ENCODE measurements at regions not wholly inside any gene's neighbourhood (a gene's known extent, or its start where the extent isn't known, plus 50 kb on each side); places are given as distances from the start of the nearest gene placed in this dataset.

DNA sequence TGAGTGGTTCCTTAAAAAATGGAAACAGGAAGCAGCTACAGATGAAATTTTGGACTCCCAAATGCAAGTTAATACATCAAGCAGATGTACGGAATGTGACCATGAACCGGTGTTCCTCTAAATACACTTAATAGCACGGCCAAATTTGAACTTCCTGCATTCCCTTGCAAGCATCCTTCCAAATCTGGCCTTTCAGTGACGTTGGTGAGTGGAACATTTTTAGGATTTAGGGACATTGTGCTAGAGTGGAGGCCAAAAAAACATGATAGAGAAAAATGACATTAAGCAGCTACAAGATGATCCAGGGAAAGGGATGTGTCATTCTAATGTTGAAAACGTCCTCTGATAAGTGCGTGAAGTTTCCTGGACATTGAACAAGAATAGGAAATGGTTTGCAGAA, 62.1 kb downstream of the CTAGE1 start:
- DNase-seq (ENCODE audit: low spot score), result no peak

DNA sequence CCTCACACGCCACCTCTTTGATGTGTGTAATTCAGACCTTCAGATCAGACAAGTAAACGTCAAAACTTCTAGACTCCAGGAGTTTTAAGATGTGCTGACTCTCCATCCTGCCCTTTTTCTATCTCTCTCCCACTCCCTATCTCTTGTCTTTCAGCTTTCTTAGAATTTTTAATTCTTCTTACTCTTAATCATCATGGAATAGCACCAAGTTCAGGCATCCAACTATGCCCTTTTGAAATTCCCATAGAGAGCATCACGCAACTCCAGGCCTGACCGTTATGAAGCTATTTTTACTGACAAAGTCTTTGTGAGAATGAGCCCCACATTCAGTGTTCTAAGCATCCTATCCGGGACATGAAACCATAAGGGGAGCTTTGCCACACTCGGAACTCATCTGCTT, 62.6 kb downstream of the CTAGE1 start:
- DNase-seq (ENCODE audit: low spot score), result no peak

DNA sequence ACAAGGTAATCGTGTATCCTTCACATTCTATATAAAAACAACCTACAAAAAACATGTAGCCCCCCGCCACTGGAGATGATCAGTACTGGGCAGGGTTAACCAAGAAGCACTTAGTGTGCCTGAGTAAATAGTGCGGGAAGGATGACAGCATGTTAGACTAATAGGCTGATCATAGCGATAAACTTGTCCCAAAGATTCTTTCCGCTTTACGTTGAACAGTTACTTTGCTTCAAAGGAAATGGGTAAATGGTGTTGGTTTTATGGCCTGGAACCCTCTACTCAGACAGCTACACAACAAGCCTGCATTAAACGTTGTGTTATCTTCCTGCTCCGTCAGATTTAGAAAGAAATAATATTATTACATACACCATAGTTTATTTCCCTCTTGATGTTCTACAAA, 67.7 kb downstream of the CTAGE1 start:
- DNase-seq (ENCODE audit: low spot score), result no peak

DNA sequence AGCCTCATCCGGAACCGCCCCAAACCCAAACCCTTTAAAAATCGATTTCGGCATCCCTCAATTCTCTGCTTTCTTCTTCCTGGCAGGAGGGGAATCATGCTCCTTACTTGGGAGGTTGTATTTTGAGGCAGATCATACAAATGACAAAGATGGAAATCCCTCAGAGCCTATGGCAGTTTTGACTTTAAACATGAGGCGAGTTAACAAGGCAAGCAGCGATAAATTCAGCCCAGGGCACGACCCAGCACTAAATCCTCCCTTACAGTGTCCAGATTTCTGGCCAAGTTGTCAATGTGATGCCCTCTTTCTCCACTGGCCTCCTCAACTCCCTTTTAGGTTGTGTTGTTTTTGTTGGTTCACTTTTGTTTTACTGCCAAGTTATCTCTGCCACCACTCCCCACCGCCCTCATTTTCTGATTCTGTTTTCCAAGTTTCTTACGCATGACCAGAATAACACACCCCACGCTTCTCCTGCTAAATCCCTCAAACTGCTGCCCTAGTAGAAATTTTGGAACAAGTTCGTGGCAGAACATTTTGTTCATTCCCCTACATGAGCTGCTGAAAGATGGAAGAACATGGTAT, 68.3 kb downstream of the CTAGE1 start:
- no peak for DNase-seq (ENCODE audit: low spot score)

DNA sequence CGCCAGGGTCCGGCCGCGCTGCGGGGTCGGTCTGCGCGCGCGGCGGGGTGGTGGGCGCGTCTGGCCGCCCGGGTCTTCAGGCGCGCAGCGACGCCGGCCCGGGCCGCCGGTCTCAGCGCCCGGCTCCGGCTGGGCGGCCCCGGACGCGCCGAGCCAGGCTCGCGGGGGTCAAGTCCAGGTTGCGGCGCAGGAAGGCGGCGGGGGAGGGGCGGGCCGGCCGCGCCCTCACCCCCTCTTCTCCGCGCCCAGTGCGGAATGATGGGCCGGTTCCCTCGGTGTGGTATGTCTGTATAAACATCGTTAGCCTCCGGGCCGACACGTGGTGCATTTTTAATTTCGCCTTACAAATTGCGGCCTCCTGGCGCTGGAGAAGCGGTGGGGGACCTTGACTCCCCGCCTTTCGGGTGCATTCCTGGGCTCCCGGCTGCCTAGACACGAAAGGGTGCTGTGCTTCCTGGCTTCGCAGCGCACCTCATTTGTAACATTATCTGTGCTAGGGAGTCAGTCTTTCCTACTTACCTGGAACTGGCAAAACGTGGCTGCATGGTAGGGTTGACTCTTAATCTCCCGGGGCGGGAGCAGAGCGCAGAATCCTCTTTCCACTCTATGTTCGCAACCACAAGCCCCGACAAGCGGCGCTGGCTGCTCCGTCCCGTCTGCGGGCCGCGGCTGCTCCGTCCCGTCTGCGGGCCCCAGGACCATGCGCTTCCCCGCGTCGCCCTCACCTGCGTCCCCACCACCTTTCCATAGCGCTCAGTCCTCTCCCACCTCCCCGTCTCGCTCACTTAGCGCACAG, 69.0 kb downstream of the CTAGE1 start:
- DNase-seq (ENCODE audit: low spot score), result no peak

DNA sequence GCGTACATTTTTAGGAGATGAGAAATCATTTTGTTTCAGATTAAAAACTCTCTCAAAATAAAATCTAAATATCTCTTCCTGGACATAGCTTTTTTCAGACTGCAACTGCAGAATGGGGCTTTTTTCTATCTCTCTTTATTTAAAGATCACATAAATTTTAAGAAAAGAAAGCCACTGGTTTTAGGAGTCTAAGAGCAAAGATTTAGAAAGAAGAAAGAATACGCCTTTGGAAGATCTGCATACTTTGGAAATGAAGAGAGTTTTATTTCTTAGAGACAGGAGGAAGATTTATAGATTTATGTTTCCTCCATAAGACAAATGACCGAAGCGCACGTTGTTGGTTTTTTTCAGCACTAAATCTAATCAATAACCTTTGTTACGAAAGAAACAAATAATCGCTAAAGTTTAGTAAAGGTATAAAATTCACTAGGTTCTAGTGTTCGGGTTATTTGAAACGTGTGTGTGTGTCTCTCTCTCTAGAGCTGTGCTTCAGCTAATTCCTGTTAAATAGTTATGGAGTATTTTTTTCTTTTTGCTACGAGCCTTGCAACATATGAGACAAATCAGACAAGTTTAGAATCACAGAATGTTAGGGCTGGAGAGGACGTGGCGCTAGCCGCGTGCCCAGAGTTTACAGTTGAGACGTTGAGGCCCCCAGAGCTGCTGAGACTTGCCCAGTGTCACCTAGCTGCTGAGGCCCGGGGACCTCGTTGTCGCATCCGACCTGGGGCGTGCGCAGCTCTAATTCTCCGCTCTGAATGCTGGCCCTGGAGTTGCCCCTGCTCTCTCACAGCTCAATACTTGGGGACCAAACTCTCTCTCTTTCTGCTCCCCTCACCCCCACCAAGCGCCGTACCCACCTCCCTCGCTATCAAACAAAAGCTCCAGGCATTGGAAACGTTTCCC, 69.9 kb downstream of the CTAGE1 start:
- DNase-seq (ENCODE audit: low spot score), result no peak

DNA sequence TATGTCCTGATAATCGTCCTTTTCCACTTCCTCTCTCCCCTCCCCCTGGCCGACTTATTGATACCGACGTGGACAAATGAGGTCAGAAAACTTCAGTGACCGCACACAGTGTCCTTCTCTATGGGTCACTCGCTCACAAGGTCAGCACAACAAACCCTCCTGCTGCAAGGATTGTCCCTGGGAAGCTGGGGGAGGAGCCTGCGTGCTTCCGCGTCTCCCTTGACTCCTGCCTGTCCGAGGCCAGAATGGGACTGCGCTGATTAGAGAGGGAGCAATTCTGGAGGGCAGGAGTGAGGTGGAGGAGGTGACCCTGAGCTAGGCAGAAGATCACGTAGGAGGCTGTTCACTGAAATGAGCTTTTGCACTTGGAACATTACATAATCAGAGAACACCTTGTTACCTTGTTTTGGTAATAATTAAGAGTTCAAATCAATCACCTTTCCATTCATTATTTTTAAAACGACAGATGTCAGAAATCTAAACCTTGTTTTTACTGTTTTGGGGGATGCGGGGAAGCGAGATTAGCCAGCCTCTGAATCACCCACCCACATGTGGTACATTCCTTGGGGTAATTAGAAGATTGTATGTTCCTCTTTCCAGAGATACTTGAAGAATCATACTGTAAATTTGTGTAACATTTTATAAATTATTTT, 70.6 kb downstream of the CTAGE1 start:
- no peak for DNase-seq (ENCODE audit: low spot score)

DNA sequence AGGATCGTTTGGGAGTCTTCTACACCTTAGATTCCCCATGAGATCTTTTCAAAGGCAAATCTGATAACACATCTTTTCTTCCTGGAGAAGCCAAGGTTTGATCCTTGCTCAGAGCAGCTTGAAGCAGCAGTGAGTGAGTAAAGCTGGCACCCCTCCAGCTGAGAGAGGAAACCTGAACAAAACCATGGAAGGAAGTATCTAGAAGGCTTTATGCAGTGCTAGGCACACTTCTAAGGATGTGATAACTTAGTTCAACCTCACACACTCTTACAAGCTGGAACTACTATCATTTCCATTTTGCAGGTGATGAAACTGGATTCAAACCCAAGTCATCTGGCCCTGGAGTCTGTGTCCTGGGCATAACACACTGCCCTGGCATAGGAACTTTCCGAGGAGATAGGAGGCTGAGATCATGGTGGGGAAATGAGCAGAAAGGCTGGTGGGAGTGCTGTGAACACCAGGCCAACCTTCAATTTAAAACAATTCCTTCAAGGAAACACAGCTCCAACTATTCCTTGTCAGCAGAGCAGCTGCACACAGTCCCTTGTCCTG, 71.2 kb downstream of the CTAGE1 start:
- peak; percentile 39 for DNase-seq (ENCODE audit: low spot score)

DNA sequence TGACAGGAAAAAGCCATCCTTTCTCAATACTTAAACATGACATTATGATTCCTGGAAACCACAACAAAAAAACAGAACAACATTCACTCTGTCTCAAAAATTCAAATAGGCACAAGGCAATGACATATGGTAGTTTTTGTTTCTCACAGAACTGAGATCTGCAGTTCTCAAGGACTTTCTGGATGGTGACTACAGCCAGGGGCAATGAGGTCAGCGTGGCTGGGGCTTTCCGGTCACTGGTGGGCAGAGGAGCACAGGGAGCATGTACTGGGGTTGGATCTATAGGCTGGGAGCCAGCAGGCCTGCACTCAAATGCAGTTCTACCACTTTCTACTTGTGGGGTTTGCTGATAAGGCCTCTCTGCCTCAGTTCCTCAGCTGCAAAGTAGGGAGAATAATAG, 72.0 kb downstream of the CTAGE1 start:
- no peak for DNase-seq (ENCODE audit: low spot score)

DNA sequence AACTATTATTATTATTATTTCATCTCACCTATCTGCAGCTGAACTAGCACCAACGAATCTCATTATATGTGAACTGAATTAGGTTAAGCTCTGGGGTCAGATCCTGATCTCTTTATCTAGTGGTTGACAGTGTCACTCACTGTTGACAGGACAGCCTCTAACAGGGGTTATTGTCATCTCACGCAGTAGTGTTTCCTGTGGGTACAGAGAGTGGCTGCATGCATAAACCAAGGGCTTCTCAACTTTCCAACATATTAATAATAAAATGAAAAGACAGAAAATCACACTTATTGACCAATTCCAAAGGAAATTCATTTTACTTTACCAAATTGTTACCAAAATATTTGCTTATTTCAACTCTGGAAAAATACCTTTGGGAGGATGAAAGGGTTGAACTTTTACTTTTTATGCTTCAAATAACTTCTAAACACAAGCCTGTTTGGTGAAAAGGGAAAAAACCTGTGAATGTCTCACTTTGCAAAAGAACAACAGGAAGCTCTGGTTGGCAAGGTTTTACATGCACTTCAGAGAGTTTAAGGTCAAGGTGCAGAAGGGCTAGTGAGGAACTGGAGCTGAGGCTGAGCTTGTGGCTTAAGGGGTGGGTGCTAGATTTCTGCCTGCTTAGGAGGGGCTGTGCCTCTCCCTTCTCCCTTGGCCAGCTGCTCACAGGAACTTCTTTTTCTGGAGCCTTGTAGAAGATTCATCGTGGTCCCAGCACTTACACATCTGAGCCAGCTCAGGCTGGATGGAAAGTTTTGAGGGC, 72.6 kb downstream of the CTAGE1 start:
- no peak for DNase-seq (ENCODE audit: low spot score)

DNA sequence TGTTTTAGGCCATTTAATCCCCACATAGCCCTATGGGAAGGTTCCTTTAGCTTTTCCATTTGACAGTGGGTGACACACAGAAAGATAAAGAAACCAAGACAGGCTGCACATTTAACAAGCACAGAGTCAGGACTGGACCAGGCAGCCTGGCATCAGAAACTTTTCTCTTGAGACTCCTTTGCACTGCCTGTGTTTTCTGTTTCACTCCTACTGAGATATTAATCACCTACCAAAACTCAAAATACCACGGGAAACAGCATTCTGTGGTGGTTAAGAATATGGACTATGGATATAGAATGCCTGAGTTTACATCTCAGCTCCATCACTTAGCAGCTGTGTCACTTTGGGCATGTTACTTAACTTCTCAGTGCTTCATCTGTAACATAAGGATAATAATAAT, 73.3 kb downstream of the CTAGE1 start:
- DNase-seq (ENCODE audit: low spot score), result no peak

DNA sequence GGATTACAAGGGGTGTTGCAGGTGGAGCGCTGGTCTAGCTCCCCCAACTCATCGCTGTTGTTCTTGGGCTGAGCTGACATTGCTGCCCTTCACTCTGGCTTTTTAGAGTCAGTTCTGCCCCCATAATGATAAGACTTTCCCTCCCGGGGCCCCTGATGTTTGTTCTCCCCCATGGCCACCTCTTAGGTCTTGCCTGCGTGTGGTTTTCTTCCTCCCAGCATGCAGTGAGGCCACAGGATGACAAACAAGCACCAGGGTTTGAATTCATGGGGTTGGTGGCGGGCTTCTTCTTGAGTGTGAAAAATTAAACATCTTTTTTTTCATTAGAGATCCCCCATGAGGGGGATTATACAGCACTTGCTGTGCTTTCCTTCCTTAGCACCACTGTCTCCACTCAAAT, 74.1 kb downstream of the CTAGE1 start:
- DNase-seq (ENCODE audit: low spot score), result no peak

DNA sequence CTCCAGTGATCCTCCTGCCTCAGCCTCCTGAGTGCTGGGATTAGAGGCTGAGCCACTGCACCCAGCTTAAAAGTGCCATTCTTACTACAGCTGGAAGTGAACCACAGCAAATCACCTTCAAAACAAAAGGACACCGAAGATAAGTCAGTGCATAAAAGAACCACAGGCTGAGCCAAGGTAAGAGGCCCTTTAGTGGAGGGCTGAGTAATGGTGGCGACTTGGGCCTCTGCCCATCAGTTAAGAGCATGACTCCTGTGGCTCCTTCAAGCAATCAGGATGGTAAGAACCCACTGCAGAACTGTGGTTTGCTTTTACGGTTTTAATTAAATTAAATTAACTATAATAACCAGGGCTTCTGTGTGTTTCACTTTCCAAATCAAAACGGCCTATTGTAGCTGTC, 75.1 kb downstream of the CTAGE1 start:
- DNase-seq (ENCODE audit: low spot score), result no peak

DNA sequence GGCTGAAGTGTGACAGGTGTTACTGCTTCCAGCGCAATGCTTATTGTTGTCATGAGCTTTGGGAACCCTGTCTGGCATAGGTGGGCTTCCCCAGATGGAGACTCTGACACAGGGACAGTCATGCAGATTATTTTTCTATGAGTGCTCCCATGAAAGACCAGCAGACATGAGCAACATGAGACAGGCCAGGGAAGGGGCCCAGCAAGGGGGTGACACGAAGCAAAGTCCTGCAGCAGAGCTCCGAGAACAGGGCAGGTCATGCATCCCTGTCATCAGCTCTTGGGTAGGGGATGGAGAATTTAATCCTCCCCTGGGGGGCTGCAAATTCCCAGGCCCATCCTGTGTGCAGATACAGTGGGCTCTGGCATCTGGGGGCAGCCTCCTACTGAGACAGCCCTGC, 77.4 kb downstream of the CTAGE1 start:
- no peak for DNase-seq (ENCODE audit: low spot score)

DNA sequence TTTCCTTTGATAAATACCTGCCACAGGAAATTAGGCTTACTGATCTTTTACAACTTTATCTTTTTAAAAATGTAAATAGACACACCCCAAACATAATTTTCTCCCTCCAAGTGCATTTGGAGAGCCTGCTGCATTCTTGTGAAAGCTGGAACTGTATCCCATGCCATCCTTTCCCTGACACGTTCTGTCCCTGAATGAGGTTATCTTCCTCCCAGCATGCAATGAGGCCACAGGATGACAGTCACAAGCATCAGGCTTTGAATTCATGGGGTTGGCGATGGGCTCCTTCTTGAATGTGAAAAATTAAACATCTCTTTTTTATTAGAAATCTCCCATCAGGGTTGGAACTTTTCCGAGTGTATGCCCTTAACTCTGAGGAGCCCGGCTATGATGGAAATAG, 77.8 kb downstream of the CTAGE1 start:
- no peak for DNase-seq (ENCODE audit: low spot score)

DNA sequence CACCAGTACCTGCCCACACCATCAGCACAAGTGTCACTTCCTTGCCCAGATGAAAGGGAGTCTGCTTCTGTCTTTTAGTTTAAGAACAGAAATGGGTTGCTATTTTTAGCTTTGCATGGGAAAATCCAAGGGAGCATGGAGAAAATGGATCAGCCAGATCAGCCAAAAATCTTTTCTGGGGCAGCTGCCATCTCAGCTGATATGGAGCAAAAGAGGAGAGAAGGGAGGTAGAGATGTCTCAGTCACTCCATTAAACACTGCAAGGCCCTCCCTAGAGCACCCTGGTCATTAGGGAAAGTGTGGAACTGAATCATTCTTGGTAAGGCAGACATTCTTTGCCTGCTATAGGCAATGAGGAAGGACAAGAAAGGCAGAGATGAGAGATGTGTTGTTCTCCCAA, 79.9 kb downstream of the CTAGE1 start:
- no peak for DNase-seq (ENCODE audit: low spot score)

DNA sequence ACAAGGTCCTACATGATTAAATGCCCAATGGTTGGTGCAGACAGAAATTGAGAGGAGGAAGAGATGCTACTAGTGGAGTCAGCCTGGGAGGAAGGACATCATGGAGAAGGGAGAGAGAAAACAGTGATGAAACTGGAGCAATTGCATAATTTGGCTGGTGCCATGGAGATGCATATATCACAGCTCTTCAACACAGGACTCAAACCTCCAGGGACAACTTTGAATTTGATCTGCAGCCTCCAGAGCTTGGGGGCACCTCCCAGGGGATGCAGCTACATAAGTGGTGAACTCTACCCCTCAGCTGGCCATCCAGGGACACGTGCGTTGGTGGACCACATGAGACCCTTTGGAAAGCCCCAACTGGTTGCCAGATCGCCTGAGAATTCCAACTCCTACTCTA, 80.4 kb downstream of the CTAGE1 start:
- DNase-seq (ENCODE audit: low spot score), result no peak

DNA sequence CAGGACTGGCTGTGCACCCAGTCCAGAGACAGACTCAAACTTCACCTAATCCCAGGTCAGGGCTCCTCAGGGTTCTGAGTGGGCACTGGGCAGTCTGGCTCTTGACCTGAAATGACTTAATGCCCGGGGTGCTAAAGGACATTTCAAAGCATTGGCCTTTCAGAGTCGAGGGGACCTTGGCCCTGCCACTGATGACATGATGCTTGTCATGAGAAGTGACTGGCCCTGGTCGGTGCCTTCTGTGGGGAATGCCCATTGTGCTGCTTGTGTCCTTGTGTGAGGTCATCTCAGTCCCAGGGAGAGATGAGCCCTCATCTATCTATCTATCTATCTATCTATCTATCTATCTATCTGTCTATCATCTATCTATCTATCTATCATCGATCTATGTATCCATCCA, 81.3 kb downstream of the CTAGE1 start:
- DNase-seq (ENCODE audit: low spot score), result no peak

DNA sequence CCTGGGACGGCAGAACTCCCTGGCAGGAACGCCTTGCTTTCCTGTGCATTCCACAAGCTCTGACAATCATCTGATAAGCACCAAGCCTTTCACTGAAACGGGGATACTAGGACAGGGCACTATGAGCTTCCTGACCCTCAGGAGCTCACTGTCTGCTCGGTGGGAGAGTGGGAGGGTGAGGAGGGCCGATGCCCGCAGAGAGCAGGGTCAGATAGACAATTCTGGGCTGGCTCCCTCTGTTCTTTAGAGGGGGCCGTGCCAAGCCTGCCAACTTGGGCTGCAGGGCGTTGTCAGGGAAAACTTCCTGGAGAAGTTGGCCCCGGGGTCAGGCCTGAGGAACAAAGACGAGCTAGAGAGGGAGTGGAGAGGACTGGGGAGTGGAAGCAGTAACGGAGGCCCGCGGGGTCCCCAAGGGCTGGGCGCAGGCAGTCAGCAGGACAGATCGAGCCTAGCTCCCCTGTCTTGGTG, 82.0 kb downstream of the CTAGE1 start:
- no peak for DNase-seq (ENCODE audit: low spot score)

DNA sequence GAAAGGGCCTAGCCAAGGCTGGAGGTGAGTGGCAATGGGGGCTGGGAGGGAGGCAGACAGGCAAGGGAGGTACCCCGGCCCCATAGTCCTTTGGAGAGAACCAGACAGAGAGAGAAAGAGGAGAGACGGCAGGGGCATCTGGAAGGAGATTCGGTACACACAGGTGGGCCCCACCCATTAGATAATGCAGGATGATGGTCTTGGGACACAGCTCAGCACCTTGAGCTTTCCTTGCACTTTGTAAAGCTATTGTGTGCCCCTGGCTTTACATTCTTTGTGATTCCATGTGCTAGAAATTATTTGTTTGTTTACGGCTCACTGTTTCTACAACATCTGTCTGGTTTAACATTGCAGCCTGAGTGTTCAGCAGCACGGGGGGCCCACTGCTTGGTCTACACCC, 83.1 kb downstream of the CTAGE1 start:
- no peak for DNase-seq (ENCODE audit: low spot score)

DNA sequence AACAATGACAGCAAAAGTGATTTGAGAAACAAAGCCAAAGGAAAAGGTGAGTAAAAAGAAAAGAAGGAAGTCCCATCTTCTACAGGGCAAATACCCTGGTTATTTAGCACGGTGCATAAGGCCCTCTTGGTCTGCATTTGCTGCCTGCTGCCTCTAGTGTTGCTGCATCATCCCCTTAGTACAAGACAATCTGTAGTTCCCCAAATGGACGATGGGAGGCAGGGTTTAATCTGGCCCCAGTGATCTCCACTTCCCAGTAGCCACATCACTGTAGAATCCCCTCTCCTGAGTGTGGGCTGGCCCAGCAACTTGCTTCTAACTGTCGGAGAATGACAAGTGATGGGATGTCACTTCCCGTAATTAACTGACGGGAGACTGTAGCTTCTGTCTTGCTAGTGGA, 85.1 kb downstream of the CTAGE1 start:
- no peak for DNase-seq (ENCODE audit: low spot score)
